HL-60 (cell line): ENCODE measurements at regions not wholly inside any gene's neighbourhood (a gene's known extent, or its start where the extent isn't known, plus 50 kb on each side); places are given as distances from the start of the nearest gene placed in this dataset.

ENCODE experiments used
- CTCF ChIP-seq: IDR thresholded peaks from one replicate; pipeline ENCODE4 v1.5.1; 2011; ENCODE audit warnings: low read length, control low read depth, inconsistent platforms; ENCODE audit not compliant: insufficient read depth
- GABPA ChIP-seq: IDR thresholded peaks from 2 replicates; pipeline ENCODE4 v1.6.1; 2012; ENCODE audit warnings: low read depth
- TF ChIP-seq, protein P1 (sequence below): IDR thresholded peaks from 2 replicates; pipeline ENCODE4 v1.6.1; 2012; ENCODE audit warnings: low read depth; ENCODE audit not compliant: insufficient replicate concordance

DNA sequence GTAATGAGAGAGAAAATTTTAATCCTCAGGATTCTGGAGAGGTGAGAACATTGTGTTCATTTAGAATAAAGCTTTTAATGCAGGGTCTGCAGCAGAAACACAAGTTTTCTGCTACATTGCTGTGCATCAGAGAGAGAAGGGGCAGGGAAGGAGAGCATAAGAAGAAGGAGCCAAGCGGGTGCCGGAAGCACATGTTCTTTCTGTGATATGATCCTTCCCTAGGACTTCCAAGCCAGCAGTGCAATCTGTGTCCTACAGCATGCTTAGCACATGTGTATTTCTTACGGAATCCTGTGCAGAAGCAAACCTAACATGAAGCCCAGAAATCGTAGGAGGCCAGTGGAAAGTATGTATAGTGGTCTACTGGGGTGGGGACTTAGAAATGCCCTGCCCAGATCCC is 458.3 kb upstream of the BRINP1 start:
- TF ChIP-seq GABPA (no peak), CTCF (no peak)
- TF ChIP-seq, protein P1, sequence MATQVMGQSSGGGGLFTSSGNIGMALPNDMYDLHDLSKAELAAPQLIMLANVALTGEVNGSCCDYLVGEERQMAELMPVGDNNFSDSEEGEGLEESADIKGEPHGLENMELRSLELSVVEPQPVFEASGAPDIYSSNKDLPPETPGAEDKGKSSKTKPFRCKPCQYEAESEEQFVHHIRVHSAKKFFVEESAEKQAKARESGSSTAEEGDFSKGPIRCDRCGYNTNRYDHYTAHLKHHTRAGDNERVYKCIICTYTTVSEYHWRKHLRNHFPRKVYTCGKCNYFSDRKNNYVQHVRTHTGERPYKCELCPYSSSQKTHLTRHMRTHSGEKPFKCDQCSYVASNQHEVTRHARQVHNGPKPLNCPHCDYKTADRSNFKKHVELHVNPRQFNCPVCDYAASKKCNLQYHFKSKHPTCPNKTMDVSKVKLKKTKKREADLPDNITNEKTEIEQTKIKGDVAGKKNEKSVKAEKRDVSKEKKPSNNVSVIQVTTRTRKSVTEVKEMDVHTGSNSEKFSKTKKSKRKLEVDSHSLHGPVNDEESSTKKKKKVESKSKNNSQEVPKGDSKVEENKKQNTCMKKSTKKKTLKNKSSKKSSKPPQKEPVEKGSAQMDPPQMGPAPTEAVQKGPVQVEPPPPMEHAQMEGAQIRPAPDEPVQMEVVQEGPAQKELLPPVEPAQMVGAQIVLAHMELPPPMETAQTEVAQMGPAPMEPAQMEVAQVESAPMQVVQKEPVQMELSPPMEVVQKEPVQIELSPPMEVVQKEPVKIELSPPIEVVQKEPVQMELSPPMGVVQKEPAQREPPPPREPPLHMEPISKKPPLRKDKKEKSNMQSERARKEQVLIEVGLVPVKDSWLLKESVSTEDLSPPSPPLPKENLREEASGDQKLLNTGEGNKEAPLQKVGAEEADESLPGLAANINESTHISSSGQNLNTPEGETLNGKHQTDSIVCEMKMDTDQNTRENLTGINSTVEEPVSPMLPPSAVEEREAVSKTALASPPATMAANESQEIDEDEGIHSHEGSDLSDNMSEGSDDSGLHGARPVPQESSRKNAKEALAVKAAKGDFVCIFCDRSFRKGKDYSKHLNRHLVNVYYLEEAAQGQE = no peak
